ENCODE measurements at regions not wholly inside any gene's neighbourhood (a gene's known extent, or its start where the extent isn't known, plus 50 kb on each side); places are given as distances from the start of the nearest gene placed in this dataset.
"Not testable (repeated sequence)": the region's sequence is repeated elsewhere in the genome, so short reads cannot be mapped to it uniquely, and the experiment has no call there.

DNA sequence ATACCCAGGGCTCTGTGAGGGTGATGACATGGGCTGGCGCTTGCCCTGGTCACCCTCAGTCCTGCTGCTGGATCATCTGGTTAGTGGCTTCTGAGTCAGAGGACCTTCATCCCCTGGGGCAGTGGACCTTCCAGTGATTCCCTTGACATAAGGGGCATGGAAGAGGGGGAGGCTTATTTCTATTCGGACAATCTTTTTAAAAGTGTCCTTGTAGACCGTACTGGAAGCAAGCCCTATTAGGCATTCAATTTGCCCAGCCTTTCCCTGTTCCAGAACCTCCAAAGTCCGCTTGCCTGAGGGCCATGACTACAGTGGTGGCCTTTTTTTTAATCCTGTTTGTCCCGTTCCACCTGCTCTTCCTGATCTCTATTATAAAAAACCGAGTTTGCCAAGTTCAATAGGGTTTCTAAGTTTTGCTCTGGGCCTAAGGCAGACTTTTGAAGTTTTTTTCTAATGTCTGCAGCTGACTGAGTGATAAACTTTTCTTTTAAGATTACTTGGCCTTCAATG lies 569.8 kb upstream of the USP24 start:
- peaks cover 4 to 22% of the 10 kb centered on the region in 2 donors for H3K27me3 Mint-ChIP-seq
- not testable (repeated sequence) for ATAC-seq; DNase-seq (ENCODE audit: low spot score); H3K4me1 Mint-ChIP-seq (ENCODE audit: low read depth in 2 of 2); H3K9me3 Mint-ChIP-seq; H3K36me3 Mint-ChIP-seq; H3K27ac Mint-ChIP-seq; H3K4me3 Mint-ChIP-seq

GRCh38 chr1:55781944-55782482 lies 566.8 kb upstream of the USP24 start:
- Mint-ChIP-seq H3K27me3 (peaks cover 6 to 16% of the 10 kb centered on the region in 2 donors), H3K27ac (no peak overlapping the region), H3K36me3 (no peaks in the 10 kb centered on the region), H3K4me3 (no peak overlapping the region), H3K9me3 (no peaks in the 10 kb centered on the region), H3K4me1 (ENCODE audit: low read depth in 2 of 2) (no peaks in the 10 kb centered on the region)
- ATAC-seq, result no peak
- DNase-seq (ENCODE audit: low spot score), result no peak

DNA sequence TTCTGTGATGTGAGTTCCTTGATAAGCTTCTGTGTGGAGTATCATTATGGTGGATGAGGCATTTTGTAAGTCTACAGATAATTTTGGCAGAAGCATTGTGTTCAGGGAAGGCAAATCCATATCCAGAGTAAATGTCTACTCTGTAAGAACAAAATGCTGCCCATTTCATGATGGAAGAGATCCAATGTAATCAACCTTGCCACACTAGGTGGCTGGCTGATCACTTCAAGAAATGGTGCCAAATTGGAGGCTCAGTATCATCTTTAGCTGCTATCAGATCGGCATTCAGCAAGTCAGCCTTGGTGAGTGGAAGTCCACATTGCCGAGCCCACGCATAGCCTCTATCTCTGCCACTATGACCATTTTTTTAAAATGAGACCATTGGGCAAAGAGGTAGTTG lies 565.8 kb upstream of the USP24 start:
- no peaks in the 10 kb centered on the region for H3K36me3 Mint-ChIP-seq

DNA sequence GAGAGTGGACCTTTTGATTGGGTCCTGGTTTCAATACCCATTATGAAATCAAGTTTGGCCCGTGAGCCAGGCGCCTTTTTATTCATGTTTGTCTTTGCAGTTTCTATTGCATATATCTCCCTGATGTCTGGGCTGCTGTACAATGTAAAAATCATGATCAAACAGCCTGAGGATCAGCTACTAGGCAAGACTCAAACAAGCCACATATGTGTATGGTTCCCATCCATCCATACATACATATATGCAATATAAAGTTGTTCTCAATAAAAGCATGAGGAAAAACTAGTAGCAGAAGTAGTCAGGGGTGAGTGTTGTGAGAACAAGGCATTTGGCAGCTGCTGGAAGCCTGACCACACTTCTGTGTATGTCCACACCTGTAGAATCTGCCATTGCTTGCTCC lies 562.4 kb upstream of the USP24 start:
- ATAC-seq, result no peak

More for the DNA sequence above, 565.8 kb upstream of the USP24 start:
- no peak for DNase-seq (ENCODE audit: low spot score)
- Mint-ChIP-seq H3K4me1 (ENCODE audit: low read depth in 2 of 2) (no peaks in the 10 kb centered on the region), H3K4me3 (no peak overlapping the region), H3K9me3 (no peaks in the 10 kb centered on the region), H3K27ac (no peak overlapping the region), H3K27me3 (peaks cover 6 to 12% of the 10 kb centered on the region in 2 donors)
- ATAC-seq, result no peak

DNA sequence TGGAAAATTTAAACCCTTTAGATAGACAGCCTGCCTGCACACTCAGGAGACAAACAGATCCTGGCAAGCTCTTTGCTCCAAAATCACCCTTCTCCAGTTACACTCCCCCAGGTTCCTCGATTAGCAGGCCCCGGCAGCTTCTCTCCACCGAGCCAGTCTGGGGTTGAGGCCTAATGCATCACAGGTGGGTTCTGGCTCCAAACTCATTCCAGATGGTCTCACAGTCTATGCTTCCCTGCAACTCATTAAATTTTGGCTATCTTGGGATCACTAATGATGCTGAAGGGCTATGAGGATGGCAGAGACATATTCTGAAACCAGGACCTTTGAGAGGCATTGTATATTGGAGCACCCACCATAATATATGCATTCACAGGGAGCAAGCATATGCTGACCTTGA lies 559.8 kb upstream of the USP24 start:
- peaks cover 6 to 7% of the 10 kb centered on the region in 2 donors for H3K27me3 Mint-ChIP-seq
- ATAC-seq (no peak), DNase-seq (ENCODE audit: low spot score) (no peak)
- H3K4me1 Mint-ChIP-seq (ENCODE audit: low read depth in 2 of 2), result no peaks in the 10 kb centered on the region
- no peak overlapping the region for H3K27ac Mint-ChIP-seq
- H3K4me3 Mint-ChIP-seq, result no peak overlapping the region
- H3K36me3 Mint-ChIP-seq, result no peaks in the 10 kb centered on the region
- peaks cover 3% of the 10 kb centered on the region for H3K9me3 Mint-ChIP-seq

More for the DNA sequence above, 562.4 kb upstream of the USP24 start:
- DNase-seq (ENCODE audit: low spot score), result no peak
- H3K4me1 Mint-ChIP-seq (ENCODE audit: low read depth in 2 of 2), result no peaks in the 10 kb centered on the region
- H3K4me3 Mint-ChIP-seq, result no peak overlapping the region
- H3K27ac Mint-ChIP-seq, result no peak overlapping the region
- H3K36me3 Mint-ChIP-seq, result no peaks in the 10 kb centered on the region
- no peaks in the 10 kb centered on the region for H3K9me3 Mint-ChIP-seq
- peaks cover 6 to 11% of the 10 kb centered on the region in 2 donors for H3K27me3 Mint-ChIP-seq

GRCh38 chr1:55774446-55774845 lies 559.3 kb upstream of the USP24 start:
- Mint-ChIP-seq H3K4me3 (no peak overlapping the region), H3K9me3 (peaks cover 4% of the 10 kb centered on the region), H3K27ac (no peak overlapping the region), H3K4me1 (ENCODE audit: low read depth in 2 of 2) (no peaks in the 10 kb centered on the region), H3K27me3 (peaks cover 6 to 7% of the 10 kb centered on the region in 2 donors), H3K36me3 (no peaks in the 10 kb centered on the region)
- ATAC-seq (no peak), DNase-seq (ENCODE audit: low spot score) (no peak)

- ATAC-seq, result no peak
- Mint-ChIP-seq H3K27ac (no peak overlapping the region), H3K27me3 (peaks cover 4 to 6% of the 10 kb centered on the region in 2 donors), H3K36me3 (no peaks in the 10 kb centered on the region), H3K9me3 (peaks cover 4% of the 10 kb centered on the region), H3K4me1 (ENCODE audit: low read depth in 2 of 2) (no peaks in the 10 kb centered on the region), H3K4me3 (no peak overlapping the region)
- DNase-seq (ENCODE audit: low spot score), result no peak
Measured at GRCh38 chr1:55773211-55773940, 558.2 kb upstream of the USP24 start.

DNA sequence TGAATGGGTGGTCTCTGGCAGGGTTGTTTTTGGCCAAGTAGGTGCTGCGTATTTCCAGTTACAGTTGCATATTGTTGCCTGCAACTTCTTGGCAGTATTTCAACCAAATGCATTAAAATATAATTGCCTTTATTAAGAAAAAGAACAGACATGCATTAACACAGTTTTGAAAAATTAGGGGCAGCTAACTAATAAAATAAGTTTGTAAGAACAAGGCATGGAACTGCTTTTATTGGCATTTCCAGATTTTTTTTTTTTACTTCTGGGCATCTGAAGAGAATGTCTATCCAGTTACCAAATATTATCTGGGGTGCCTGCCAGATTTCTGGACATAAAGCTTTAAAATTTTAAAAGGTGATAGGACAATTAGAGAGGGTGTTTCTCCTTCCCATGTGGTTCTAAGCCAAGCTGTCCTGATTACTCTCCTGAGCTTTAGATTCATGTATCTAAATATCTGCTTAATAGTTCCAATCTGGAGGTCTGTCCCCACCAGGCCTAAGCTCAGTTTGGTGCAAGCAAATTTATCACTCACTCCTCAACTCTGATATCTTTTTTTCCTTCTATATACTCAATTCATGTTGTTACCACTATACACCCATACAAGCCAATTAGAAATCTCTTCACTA lies 553.3 kb upstream of the USP24 start:
- ATAC-seq, result no peak
- H3K27me3 Mint-ChIP-seq, result peaks cover 4 to 6% of the 10 kb centered on the region in 2 donors
- H3K4me1 Mint-ChIP-seq (ENCODE audit: low read depth in 2 of 2), result no peaks in the 10 kb centered on the region
- no peaks in the 10 kb centered on the region for H3K36me3 Mint-ChIP-seq
- peaks cover 4% of the 10 kb centered on the region for H3K9me3 Mint-ChIP-seq
- H3K27ac Mint-ChIP-seq, result no peak overlapping the region
- no peak for DNase-seq (ENCODE audit: low spot score)
- no peak overlapping the region for H3K4me3 Mint-ChIP-seq

DNA sequence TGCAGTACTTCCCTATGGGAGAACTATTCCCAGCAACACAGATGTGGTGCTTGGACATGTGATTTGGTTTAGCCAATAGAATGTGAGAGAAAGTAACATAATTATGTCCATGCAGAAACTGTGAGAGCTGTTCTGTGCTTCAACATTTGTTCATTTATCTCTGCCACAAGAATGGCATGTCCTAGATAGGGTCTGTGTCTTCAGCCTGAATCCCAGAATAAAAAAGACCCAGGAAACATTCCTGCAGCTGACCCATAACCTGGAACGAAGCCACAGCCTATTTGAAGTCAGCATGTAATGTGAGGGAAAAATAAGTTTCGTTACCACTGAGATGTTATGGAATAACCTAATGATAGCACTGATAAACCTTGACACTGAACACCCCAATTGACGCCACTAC lies 552.0 kb upstream of the USP24 start:
- DNase-seq (ENCODE audit: low spot score) (no peak), ATAC-seq (no peak)
- Mint-ChIP-seq H3K4me1 (ENCODE audit: low read depth in 2 of 2) (no peaks in the 10 kb centered on the region), H3K9me3 (peaks cover 4% of the 10 kb centered on the region), H3K4me3 (no peak overlapping the region), H3K36me3 (no peaks in the 10 kb centered on the region), H3K27me3 (peaks cover 4 to 6% of the 10 kb centered on the region in 2 donors), H3K27ac (no peak overlapping the region)

DNA sequence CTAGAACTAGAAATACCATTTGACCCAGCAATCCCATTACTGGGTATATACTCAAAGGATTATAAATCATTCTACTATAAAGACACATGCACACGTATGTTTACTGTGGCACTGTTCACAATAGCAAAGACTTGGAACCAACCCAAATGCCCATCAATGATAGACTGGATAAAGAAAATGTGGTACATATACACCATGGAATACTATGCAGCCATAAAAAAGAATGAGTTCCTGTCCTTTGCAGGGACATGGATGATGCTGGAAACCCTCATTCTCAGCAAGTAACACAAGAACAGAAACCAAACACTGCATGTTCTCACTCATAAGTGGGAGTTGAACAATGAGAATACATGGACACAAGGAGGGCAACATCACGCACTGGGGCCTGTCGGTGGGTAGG lies 550.3 kb upstream of the USP24 start:
- H3K4me3 Mint-ChIP-seq, result not testable (repeated sequence)

DNA sequence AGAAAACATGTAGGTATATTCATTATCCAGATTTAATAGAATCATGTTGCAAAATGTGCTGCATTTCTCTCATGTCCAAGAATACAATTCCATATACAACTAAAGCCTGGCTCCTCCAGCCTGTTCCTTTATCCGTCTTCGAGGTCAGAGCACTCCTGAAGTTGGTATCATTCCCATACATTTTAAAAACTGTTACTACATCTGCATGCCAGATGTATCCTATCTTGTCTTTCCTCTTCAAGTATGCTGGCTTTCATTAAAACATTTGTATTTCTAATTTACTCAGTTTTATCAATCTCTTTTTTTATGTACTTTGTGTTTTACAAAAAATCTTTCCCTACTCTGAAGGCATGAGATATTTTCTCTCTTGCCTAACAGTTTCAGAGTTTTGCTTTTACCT lies 536.6 kb upstream of the USP24 start:
- Mint-ChIP-seq H3K27me3 (peaks cover 10 to 25% of the 10 kb centered on the region in 2 donors), H3K27ac (no peak overlapping the region), H3K36me3 (no peaks in the 10 kb centered on the region), H3K4me3 (no peak overlapping the region), H3K4me1 (ENCODE audit: low read depth in 2 of 2) (no peaks in the 10 kb centered on the region), H3K9me3 (no peaks in the 10 kb centered on the region)
- ATAC-seq, result no peak
- no peak for DNase-seq (ENCODE audit: low spot score)

More for the DNA sequence above, 550.3 kb upstream of the USP24 start:
- H3K27ac Mint-ChIP-seq; H3K27me3 Mint-ChIP-seq; H3K36me3 Mint-ChIP-seq; ATAC-seq; H3K9me3 Mint-ChIP-seq; DNase-seq (ENCODE audit: low spot score); H3K4me1 Mint-ChIP-seq (ENCODE audit: low read depth in 2 of 2): not testable (repeated sequence)

- DNase-seq (ENCODE audit: low spot score), result no peak
- H3K4me1 Mint-ChIP-seq (ENCODE audit: low read depth in 2 of 2), result no peaks in the 10 kb centered on the region
- H3K27ac Mint-ChIP-seq, result no peak overlapping the region
- H3K27me3 Mint-ChIP-seq, result peaks cover 10 to 20% of the 10 kb centered on the region in 2 donors
- ATAC-seq, result no peak
- no peaks in the 10 kb centered on the region for H3K36me3 Mint-ChIP-seq
- no peak overlapping the region for H3K4me3 Mint-ChIP-seq
- no peaks in the 10 kb centered on the region for H3K9me3 Mint-ChIP-seq
Measured at GRCh38 chr1:55750628-55750995, 535.4 kb upstream of the USP24 start.

DNA sequence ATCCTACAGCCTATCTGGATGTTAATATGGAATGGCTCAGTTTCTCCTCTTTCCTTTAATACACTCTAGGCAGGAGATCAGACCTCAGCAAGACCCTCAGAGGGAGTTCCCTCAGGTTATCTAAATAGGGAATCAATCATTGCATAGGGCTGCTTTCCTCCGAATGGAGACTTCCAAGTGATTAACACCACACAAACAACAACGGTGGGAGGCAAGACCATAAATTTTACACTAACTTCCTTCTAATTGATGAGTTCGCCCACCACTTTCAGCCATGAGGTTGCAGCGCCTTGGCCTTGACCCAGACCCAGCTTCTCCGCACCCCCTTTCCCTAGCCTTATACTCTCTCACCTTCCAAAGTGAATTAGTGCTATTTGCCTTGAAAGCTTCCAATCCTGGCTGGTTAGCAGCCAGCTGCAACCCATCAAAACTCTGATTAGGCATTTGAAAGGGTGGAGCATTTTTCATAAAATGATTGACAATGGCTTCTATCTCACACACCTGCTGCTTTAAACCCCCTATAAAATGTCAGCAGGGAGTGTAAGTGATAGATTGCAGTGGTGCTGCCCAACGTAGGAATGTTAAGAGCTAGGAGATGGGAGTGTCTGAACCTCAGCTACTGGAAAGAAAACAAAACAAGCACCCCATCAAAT lies 534.9 kb upstream of the USP24 start:
- Mint-ChIP-seq H3K4me3 (no peak overlapping the region), H3K27ac (no peak overlapping the region), H3K9me3 (no peaks in the 10 kb centered on the region), H3K4me1 (ENCODE audit: low read depth in 2 of 2) (no peaks in the 10 kb centered on the region), H3K36me3 (no peaks in the 10 kb centered on the region), H3K27me3 (peaks cover 10 to 18% of the 10 kb centered on the region in 2 donors)
- ATAC-seq (no peak), DNase-seq (ENCODE audit: low spot score) (no peak)

DNA sequence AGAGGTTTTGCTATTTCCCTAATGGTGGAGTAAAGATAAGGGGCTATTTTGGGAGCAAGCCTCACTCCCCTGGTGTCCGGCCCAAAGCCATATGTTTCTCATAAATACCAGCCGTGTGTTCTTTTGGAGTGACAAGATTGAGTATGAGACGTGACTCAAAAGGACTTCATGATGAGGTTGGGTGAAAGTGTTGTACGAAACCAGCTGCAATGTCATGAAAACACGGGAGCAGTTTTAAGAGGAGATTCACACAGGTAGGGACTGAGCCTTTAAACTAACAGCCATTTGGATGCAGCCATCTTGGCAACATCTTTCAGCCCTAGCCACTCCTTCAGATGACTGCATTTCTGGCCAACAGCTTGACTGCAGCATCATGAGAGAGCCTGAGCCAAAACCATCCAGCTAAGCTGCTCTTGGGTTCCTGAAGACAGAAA lies 532.3 kb upstream of the USP24 start:
- Mint-ChIP-seq H3K4me1 (ENCODE audit: low read depth in 2 of 2) (no peaks in the 10 kb centered on the region), H3K27ac (no peak overlapping the region), H3K27me3 (peaks cover 6 to 10% of the 10 kb centered on the region in 2 donors), H3K9me3 (no peaks in the 10 kb centered on the region), H3K36me3 (no peaks in the 10 kb centered on the region), H3K4me3 (no peak overlapping the region)
- no peak for DNase-seq (ENCODE audit: low spot score)
- no peak for ATAC-seq
